22Rv1 (cell line): ENCODE measurements at regions not wholly inside any gene's neighbourhood (a gene's known extent, or its start where the extent isn't known, plus 50 kb on each side); places are given as distances from the start of the nearest gene placed in this dataset.

Source experiments
- CTCF ChIP-seq: fragments of 450-650 bp; IDR thresholded peaks from 2 replicates; pipeline ENCODE4 v1.5.1; 2017; ENCODE audit warnings: mild to moderate bottlenecking
- ZFX ChIP-seq: fragments of 450-650 bp; IDR thresholded peaks from 2 replicates; pipeline ENCODE4 v1.6.1; 2017; ENCODE audit warnings: antibody characterized with exemption, borderline replicate concordance

- TF ChIP-seq CTCF (no peak), ZFX (no peak)
Measured at GRCh38 chrX:7582191-7582590, 260.8 kb upstream of the VCX start.
